ENCODE measurements at regions not wholly inside any gene's neighbourhood (a gene's known extent, or its start where the extent isn't known, plus 50 kb on each side); places are given as distances from the start of the nearest gene placed in this dataset.

DNA sequence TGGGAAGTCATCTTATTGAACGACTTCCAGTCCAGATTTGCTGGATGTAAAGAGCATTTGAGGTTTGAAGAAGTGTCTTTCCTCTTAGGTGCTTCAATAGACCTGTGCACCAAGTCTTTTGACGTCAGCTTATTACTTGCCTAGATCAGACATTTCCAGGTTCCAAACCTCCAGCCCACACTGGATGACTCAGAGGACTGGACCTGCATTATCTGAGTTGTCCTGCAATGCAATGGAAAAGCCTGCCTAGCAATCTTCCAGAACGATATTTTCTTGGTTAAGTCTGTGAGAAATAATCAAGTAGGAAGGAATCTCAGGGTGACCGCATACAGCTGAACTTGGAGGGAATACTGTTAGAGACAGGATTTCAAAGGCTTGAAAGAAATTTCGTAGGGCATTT, 147.2 kb upstream of the MOCS2 start:
- intact Hi-C loops (cut with micrococcal nuclease), result no loop called here
- no peaks in the 10 kb centered on the region for H3K36me3 ChIP-seq
- no peaks in the 10 kb centered on the region for H3K9me3 ChIP-seq (replicated peaks)
- TF ChIP-seq, protein P1, sequence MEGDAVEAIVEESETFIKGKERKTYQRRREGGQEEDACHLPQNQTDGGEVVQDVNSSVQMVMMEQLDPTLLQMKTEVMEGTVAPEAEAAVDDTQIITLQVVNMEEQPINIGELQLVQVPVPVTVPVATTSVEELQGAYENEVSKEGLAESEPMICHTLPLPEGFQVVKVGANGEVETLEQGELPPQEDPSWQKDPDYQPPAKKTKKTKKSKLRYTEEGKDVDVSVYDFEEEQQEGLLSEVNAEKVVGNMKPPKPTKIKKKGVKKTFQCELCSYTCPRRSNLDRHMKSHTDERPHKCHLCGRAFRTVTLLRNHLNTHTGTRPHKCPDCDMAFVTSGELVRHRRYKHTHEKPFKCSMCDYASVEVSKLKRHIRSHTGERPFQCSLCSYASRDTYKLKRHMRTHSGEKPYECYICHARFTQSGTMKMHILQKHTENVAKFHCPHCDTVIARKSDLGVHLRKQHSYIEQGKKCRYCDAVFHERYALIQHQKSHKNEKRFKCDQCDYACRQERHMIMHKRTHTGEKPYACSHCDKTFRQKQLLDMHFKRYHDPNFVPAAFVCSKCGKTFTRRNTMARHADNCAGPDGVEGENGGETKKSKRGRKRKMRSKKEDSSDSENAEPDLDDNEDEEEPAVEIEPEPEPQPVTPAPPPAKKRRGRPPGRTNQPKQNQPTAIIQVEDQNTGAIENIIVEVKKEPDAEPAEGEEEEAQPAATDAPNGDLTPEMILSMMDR (IDR thresholded peaks at IDR 0.05; ENCODE audit: borderline replicate concordance), result no peak
- no peaks in the 10 kb centered on the region for H3K27me3 ChIP-seq (ENCODE audit: low read depth)
- H3K4me3 ChIP-seq, result no peak overlapping the region
- no peak for DNase-seq
- no peak overlapping the region for H3K27ac ChIP-seq (replicated peaks)
- no peaks in the 10 kb centered on the region for H3K4me1 ChIP-seq

DNA sequence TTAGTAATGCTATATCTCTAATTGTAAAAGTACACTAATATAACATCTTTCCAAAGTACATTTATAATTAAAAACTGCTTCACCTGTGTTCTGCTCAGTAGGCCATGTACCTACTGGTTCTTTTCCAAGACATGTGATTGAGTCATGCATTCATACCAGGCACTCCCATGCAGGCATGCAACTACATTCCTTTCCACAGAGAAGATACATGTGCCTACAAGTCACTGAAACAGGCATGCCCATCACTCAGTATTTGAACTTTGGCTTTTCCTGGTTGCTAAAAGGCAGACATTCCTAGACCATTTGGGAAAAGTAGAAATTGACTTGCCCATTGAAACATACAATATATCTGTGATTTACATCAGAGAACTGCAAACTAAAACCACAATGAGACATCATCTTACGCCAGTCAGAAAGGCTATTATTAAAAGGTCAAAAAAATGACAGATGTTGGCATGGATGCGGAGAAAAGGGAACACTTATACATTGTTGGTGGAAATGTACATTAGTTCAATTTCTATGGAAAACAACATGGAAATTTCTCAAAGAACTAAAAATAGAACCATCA, 148.3 kb upstream of the MOCS2 start:
- Histone ChIP-seq H3K4me3 (no peak overlapping the region), H3K36me3 (no peaks in the 10 kb centered on the region), H3K27ac (replicated peaks) (no peak overlapping the region), H3K9me3 (replicated peaks) (no peaks in the 10 kb centered on the region), H3K4me1 (no peaks in the 10 kb centered on the region), H3K27me3 (ENCODE audit: low read depth) (no peaks in the 10 kb centered on the region)
- DNase-seq, result no peak
- intact Hi-C loops (cut with micrococcal nuclease), result no loop called here
- TF ChIP-seq, protein P1 (IDR thresholded peaks at IDR 0.05; ENCODE audit: borderline replicate concordance), result no peak

DNA sequence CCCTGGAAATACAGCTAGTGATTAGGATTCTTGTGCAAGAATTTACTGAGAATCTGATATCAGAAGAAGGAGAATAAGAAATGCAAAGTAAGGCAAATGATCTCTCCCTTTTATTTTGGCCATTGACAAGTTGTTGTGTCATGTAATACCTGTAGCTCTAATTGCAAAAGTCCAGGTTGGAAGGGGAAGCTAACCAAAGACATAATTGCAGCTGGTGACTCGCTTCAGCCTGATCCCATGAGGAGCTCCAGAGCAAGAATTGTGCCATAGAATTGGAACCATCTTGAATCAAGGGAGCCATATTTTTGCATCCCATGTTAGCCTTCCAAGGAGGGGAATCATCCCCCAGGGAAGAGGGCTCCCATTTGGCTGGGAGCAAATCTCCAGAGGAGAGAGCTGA, 149.6 kb upstream of the MOCS2 start:
- DNase-seq, result no peak
- H3K27ac ChIP-seq (replicated peaks), result no peak overlapping the region
- no peaks in the 10 kb centered on the region for H3K9me3 ChIP-seq (replicated peaks)
- no peaks in the 10 kb centered on the region for H3K4me1 ChIP-seq
- H3K4me3 ChIP-seq, result no peak overlapping the region
- H3K36me3 ChIP-seq, result no peaks in the 10 kb centered on the region
- no peaks in the 10 kb centered on the region for H3K27me3 ChIP-seq (ENCODE audit: low read depth)
- TF ChIP-seq, protein P1 (IDR thresholded peaks at IDR 0.05; ENCODE audit: borderline replicate concordance), result no peak
- intact Hi-C loops (cut with micrococcal nuclease), result no loop called here

DNA sequence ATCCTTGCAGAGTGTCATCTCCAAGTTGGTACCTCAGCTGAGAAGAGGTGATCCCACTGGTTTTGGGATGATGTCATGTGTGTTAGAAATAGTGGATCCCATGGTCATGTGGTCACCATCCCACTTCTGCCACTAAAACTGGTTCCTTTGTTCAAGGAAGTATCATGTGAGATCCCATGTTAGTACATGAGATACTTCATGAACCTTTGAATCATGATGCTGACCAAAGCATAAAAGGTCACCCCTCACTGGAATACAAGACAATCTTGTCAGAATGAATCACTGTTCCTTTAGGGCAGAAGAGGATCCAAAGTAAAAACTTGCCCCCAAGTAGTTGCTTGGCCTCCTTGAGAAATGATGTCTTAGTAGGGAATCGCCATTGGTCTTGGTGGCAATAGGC, 150.9 kb upstream of the MOCS2 start:
- H3K27ac ChIP-seq (replicated peaks), result no peak overlapping the region
- H3K27me3 ChIP-seq (ENCODE audit: low read depth), result no peaks in the 10 kb centered on the region
- no peak overlapping the region for H3K4me3 ChIP-seq
- TF ChIP-seq, protein P1 (IDR thresholded peaks at IDR 0.05; ENCODE audit: borderline replicate concordance), result no peak
- no peak for DNase-seq
- no peaks in the 10 kb centered on the region for H3K9me3 ChIP-seq (replicated peaks)
- intact Hi-C loops (cut with micrococcal nuclease), result no loop called here
- H3K4me1 ChIP-seq, result no peaks in the 10 kb centered on the region
- H3K36me3 ChIP-seq, result no peaks in the 10 kb centered on the region

DNA sequence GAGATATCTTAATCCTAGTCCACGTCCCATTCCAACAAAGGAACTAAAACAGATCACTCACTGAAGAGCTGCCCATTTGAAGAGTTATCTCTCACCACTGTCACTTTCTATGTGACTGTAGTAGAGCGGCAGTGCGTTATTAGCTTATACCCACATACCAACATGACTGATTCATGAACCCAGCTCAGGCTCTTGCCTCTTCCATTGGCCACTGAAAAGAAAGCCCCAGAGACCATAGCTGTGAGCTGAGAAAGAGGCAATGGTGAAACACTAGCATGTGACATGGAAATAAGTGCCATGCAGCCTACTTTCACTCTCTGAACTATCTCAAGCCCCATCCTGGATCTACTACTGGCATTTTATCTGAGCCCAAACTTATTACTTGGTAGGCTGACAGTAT, 151.7 kb upstream of the MOCS2 start:
- DNase-seq, result no peak
- Histone ChIP-seq H3K4me3 (no peak overlapping the region), H3K36me3 (no peaks in the 10 kb centered on the region), H3K4me1 (no peaks in the 10 kb centered on the region), H3K27ac (replicated peaks) (no peak overlapping the region), H3K9me3 (replicated peaks) (no peaks in the 10 kb centered on the region), H3K27me3 (ENCODE audit: low read depth) (no peaks in the 10 kb centered on the region)
- intact Hi-C loops (cut with micrococcal nuclease), result no loop called here
- TF ChIP-seq, protein P1 (IDR thresholded peaks at IDR 0.05; ENCODE audit: borderline replicate concordance), result no peak

Measured in left ventricle myocardium inferior (tissue), 1 donor.